Osteoblast (primary cell): ENCODE measurements at regions not wholly inside any gene's neighbourhood (a gene's known extent, or its start where the extent isn't known, plus 50 kb on each side); places are given as distances from the start of the nearest gene placed in this dataset.
"Not testable (repeated sequence)": the region's sequence is repeated elsewhere in the genome, so short reads cannot be mapped to it uniquely, and the experiment has no call there.

Experiments used
- DNase-seq: peaks from one replicate; pipeline ENCODE4 v3.0.0; 2011; ENCODE audit warnings: low spot score, mixed read lengths; ENCODE audit not compliant: insufficient read length; ENCODE audit errors: missing footprints
- H2AFZ ChIP-seq: 2 replicates; pipeline ENCODE4 v1.6.0; 2011; ENCODE audit warnings: mild to moderate bottlenecking, low read length
- H3K27ac ChIP-seq: 2 replicates; pipeline ENCODE4 v1.5.1; 2011; ENCODE audit warnings: mild to moderate bottlenecking, low read depth, low read length, moderate library complexity
- H3K27me3 ChIP-seq: 2 replicates; pipeline ENCODE4 v1.6.0; 2012; ENCODE audit warnings: mild to moderate bottlenecking, control low read depth, inconsistent platforms, low read length, moderate library complexity; ENCODE audit not compliant: insufficient read depth
- H3K36me3 ChIP-seq: 2 replicates; pipeline ENCODE4 v1.5.1; 2011; ENCODE audit warnings: mild to moderate bottlenecking, low read length, control low read depth, moderate library complexity; ENCODE audit not compliant: insufficient read depth
- H3K4me1 ChIP-seq: 2 replicates; pipeline ENCODE4 v1.5.1; 2011; ENCODE audit warnings: mild to moderate bottlenecking, low read length, control low read depth, moderate library complexity; ENCODE audit not compliant: insufficient read depth
- H3K4me2 ChIP-seq: 2 replicates; pipeline ENCODE4 v1.6.0; 2011; ENCODE audit warnings: mild to moderate bottlenecking, low read length; ENCODE audit not compliant: insufficient read depth
- H3K4me3 ChIP-seq: fragments of 200-600 bp; sonication (generic); 3 replicates; pipeline ENCODE4 v1.5.1; 2012; ENCODE audit warnings: mild to moderate bottlenecking, low read length, inconsistent platforms; ENCODE audit not compliant: insufficient read depth
- H3K79me2 ChIP-seq: 2 replicates; pipeline ENCODE4 v1.6.0; 2012; ENCODE audit warnings: mild to moderate bottlenecking, low read length, control low read depth, inconsistent platforms; ENCODE audit not compliant: insufficient read depth
- H3K9me3 ChIP-seq: 2 replicates; pipeline ENCODE4 v1.5.1; 2011; ENCODE audit warnings: low read depth, low read length, control low read depth
- H4K20me1 ChIP-seq: 2 replicates; pipeline ENCODE4 v1.6.0; 2012; ENCODE audit warnings: mild to moderate bottlenecking, low read length, control low read depth; ENCODE audit not compliant: insufficient read depth
- CTCF ChIP-seq: IDR thresholded peaks from 2 replicates; pipeline ENCODE4 v1.5.1; 2011; ENCODE audit warnings: mild to moderate bottlenecking, low read depth, low read length, moderate library complexity; ENCODE audit errors: extremely low read depth

GRCh38 chr7:36055207-36055606 lies 97.8 kb upstream of the EEPD1 start:
- no peak for DNase-seq
- Histone ChIP-seq H3K79me2 (no peaks in the 10 kb centered on the region), H3K27ac (no peak overlapping the region), H3K36me3 (no peaks in the 10 kb centered on the region), H3K27me3 (no peaks in the 10 kb centered on the region), H3K4me2 (no peak overlapping the region), H2AFZ (no peak overlapping the region), H3K9me3 (no peaks in the 10 kb centered on the region), H4K20me1 (no peaks in the 10 kb centered on the region), H3K4me1 (no peaks in the 10 kb centered on the region), H3K4me3 (no peak overlapping the region)
- TF ChIP-seq CTCF, result no peak

- Histone ChIP-seq H3K27me3 (no peaks in the 10 kb centered on the region), H3K4me1 (no peaks in the 10 kb centered on the region), H3K27ac (no peak overlapping the region), H3K79me2 (no peaks in the 10 kb centered on the region), H4K20me1 (no peaks in the 10 kb centered on the region), H3K4me2 (no peak overlapping the region), H2AFZ (no peak overlapping the region), H3K9me3 (no peaks in the 10 kb centered on the region), H3K4me3 (no peak overlapping the region), H3K36me3 (no peaks in the 10 kb centered on the region)
- no peak for DNase-seq
- TF ChIP-seq CTCF, result no peak
Observed at GRCh38 chr7:36057323-36057722, 95.7 kb upstream of the EEPD1 start.

- Histone ChIP-seq H2AFZ (no peak overlapping the region), H3K9me3 (no peaks in the 10 kb centered on the region), H3K27ac (no peak overlapping the region), H4K20me1 (no peaks in the 10 kb centered on the region), H3K27me3 (no peaks in the 10 kb centered on the region), H3K4me3 (no peak overlapping the region), H3K36me3 (no peaks in the 10 kb centered on the region), H3K4me2 (no peak overlapping the region), H3K4me1 (no peaks in the 10 kb centered on the region), H3K79me2 (no peaks in the 10 kb centered on the region)
- no peak for DNase-seq
- no peak for TF ChIP-seq CTCF
Observed at GRCh38 chr7:36058020-36058592, 94.9 kb upstream of the EEPD1 start.

- not testable (repeated sequence) for DNase-seq, H3K27ac ChIP-seq, H3K27me3 ChIP-seq, H3K9me3 ChIP-seq, H3K4me1 ChIP-seq, H3K4me2 ChIP-seq, H4K20me1 ChIP-seq, H2AFZ ChIP-seq, H3K36me3 ChIP-seq, H3K4me3 ChIP-seq, H3K79me2 ChIP-seq
Observed at GRCh38 chr7:36060388-36060787, 92.7 kb upstream of the EEPD1 start.
